ENCODE measurements at regions not wholly inside any gene's neighbourhood (a gene's known extent, or its start where the extent isn't known, plus 50 kb on each side); places are given as distances from the start of the nearest gene placed in this dataset.

GRCh38 chr2:100195942-100196341 is 53.6 kb upstream of the AFF3 start:
- BruUV-seq (replicated peaks) = no TSS peak
- no peaks in the 10 kb centered on the region for H3K36me3 ChIP-seq (ENCODE audit: control insufficient read depth, insufficient read depth, low read length)
- H3K27me3 ChIP-seq (ENCODE audit: control insufficient read depth, insufficient read depth, low read length) = no peaks in the 10 kb centered on the region
- dilution Hi-C loops (cut with HindIII; ENCODE audit: low sequenced_read_pairs, unreplicated experiment) (no loop called here), intact Hi-C loops (cut with micrococcal nuclease) (no loop called here), in situ Hi-C loops (cut with MboI; ENCODE audit: low sequenced_read_pairs) (no loop called here)
- no peak overlapping the region for H3K56ac ChIP-seq (ENCODE audit: extremely low read depth, insufficient read depth, low read length)
- no peak for TF ChIP-seq NFE2L2 (IDR thresholded peaks at IDR 0.05; ENCODE audit: low read depth, low read length)
- no peak for TF ChIP-seq MAZ (IDR thresholded peaks at IDR 0.05; ENCODE audit: borderline replicate concordance, low read depth, low read length)
- TF ChIP-seq, protein P1, sequence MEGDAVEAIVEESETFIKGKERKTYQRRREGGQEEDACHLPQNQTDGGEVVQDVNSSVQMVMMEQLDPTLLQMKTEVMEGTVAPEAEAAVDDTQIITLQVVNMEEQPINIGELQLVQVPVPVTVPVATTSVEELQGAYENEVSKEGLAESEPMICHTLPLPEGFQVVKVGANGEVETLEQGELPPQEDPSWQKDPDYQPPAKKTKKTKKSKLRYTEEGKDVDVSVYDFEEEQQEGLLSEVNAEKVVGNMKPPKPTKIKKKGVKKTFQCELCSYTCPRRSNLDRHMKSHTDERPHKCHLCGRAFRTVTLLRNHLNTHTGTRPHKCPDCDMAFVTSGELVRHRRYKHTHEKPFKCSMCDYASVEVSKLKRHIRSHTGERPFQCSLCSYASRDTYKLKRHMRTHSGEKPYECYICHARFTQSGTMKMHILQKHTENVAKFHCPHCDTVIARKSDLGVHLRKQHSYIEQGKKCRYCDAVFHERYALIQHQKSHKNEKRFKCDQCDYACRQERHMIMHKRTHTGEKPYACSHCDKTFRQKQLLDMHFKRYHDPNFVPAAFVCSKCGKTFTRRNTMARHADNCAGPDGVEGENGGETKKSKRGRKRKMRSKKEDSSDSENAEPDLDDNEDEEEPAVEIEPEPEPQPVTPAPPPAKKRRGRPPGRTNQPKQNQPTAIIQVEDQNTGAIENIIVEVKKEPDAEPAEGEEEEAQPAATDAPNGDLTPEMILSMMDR (conservative IDR thresholded peaks at IDR 0.05; ENCODE audit: low read depth, low read length) = no peak
- no peak for TF ChIP-seq USF2 (IDR thresholded peaks at IDR 0.05; ENCODE audit: low read depth, low read length)
- TF ChIP-seq BHLHE40 (IDR thresholded peaks at IDR 0.05; ENCODE audit: low read depth, low read length) = no peak
- no peak for TF ChIP-seq RCOR1 (IDR thresholded peaks at IDR 0.05; ENCODE audit: insufficient replicate concordance, low read length)
- TF ChIP-seq POLR2A (IDR thresholded peaks at IDR 0.05; ENCODE audit: low read depth, low read length) = no peak
- TF ChIP-seq MXI1 (IDR thresholded peaks at IDR 0.05; ENCODE audit: borderline replicate concordance, low read depth, low read length) = no peak
- no peak for TF ChIP-seq CHD1 (IDR thresholded peaks at IDR 0.05; ENCODE audit: low read depth, low read length)
- TF ChIP-seq RAD21 (IDR thresholded peaks at IDR 0.05; ENCODE audit: low read length) = no peak
- TF ChIP-seq, protein P2, sequence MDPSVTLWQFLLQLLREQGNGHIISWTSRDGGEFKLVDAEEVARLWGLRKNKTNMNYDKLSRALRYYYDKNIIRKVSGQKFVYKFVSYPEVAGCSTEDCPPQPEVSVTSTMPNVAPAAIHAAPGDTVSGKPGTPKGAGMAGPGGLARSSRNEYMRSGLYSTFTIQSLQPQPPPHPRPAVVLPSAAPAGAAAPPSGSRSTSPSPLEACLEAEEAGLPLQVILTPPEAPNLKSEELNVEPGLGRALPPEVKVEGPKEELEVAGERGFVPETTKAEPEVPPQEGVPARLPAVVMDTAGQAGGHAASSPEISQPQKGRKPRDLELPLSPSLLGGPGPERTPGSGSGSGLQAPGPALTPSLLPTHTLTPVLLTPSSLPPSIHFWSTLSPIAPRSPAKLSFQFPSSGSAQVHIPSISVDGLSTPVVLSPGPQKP (IDR thresholded peaks at IDR 0.05; ENCODE audit: borderline replicate concordance, low read depth, low read length) = no peak
- TF ChIP-seq RFX5 (IDR thresholded peaks at IDR 0.05; ENCODE audit: low read depth, low read length) = no peak
- TF ChIP-seq SMC3 (IDR thresholded peaks at IDR 0.05; ENCODE audit: low read depth, low read length) = no peak
- TF ChIP-seq FOS (IDR thresholded peaks at IDR 0.05; ENCODE audit: low read depth, low read length) = no peak
- no peak for TF ChIP-seq MAFK (IDR thresholded peaks at IDR 0.05; ENCODE audit: low read depth, low read length)
- no peak for TF ChIP-seq CEBPB (IDR thresholded peaks at IDR 0.05; ENCODE audit: low read depth, low read length)
- peak overlapping the region; percentile 81 for H2AK9ac ChIP-seq (replicated peaks; ENCODE audit: low read depth, low read length, poor library complexity)
- H3K9ac ChIP-seq (ENCODE audit: low read depth, low read length) = no peak overlapping the region
- no peaks in the 10 kb centered on the region for H3K9me3 ChIP-seq (ENCODE audit: control insufficient read depth, insufficient read depth, low read length)
- ChIA-PET CTCF (no interaction called here), POLR2A (ENCODE audit: unreplicated experiment) (no interaction called here)
- H2BK15ac ChIP-seq (ENCODE audit: low read depth, low read length) = peak overlapping the region; percentile 41; the same call in 1 of the 3 replicates
- H2BK20ac ChIP-seq (ENCODE audit: low read depth, low read length) = no peak overlapping the region
- no peak overlapping the region; the same call in 1 of the 2 replicates for H3K14ac ChIP-seq (replicated peaks; ENCODE audit: low read depth, low read length)
- no peak overlapping the region for H4K5ac ChIP-seq (ENCODE audit: low read depth, low read length)
- H4K91ac ChIP-seq (ENCODE audit: insufficient read depth, low read depth, low read length) = no peak overlapping the region
- DNase-seq (no peak), ATAC-seq (ENCODE audit: low read depth) (no peak)
- H3K4me2 ChIP-seq (ENCODE audit: low read depth, low read length) = no peak overlapping the region
- H3K4me3 ChIP-seq (ENCODE audit: insufficient read depth, low read depth, low read length) = no peak overlapping the region
- no peak overlapping the region for H4K8ac ChIP-seq (ENCODE audit: low read depth in 2 of 2, low read length in 2 of 2)
- H2AK5ac ChIP-seq (ENCODE audit: low read depth, low read length) = peak overlapping the region; percentile 18; the same call in 1 of the 2 replicates
- H3K79me1 ChIP-seq (ENCODE audit: low read depth in 1 of 2, low read length in 2 of 2) = no peaks in the 10 kb centered on the region
- H4K20me1 ChIP-seq (ENCODE audit: insufficient read depth, low read length) = no peaks in the 10 kb centered on the region
- no peak overlapping the region for H3K18ac ChIP-seq (ENCODE audit: low read depth, low read length)
- H3K4ac ChIP-seq (ENCODE audit: low read depth, low read length) = no peak overlapping the region
- 0 out of 2 replicates have a peak overlapping the region, but pooled peaks have one; percentile 12 for H2BK120ac ChIP-seq (ENCODE audit: low read depth, low read length)
- peaks cover 18% of the 10 kb centered on the region for H3K4me1 ChIP-seq (ENCODE audit: control insufficient read depth, insufficient read depth, low read length)
- no peak overlapping the region for H2BK5ac ChIP-seq (ENCODE audit: low read depth, low read length, poor library complexity, severe bottlenecking)
- no CpG with 5 or more reads among the region's 5 CpGs for WGBS, 2 experiments (ENCODE audit: extremely low coverage in 2 of 2, insufficient read length in 1 of 2)
- H2AFZ ChIP-seq (replicated peaks; ENCODE audit: low read length, poor library complexity) = peak overlapping the region; percentile 37
- peaks cover 3% of the 10 kb centered on the region; the same call in 1 of the 2 replicates for H3K9me1 ChIP-seq (ENCODE audit: insufficient read depth, low read length)
- H3K27ac ChIP-seq (ENCODE audit: insufficient read depth, low read length) = no peak overlapping the region
- no peak overlapping the region for H3K23ac ChIP-seq (ENCODE audit: low read depth, low read length)

Data from IMR-90 (cell line).